ENCODE measurements at regions not wholly inside any gene's neighbourhood (a gene's known extent, or its start where the extent isn't known, plus 50 kb on each side); places are given as distances from the start of the nearest gene placed in this dataset.

GRCh38 chr14:101184572-101184971, 281.1 kb upstream of the RTL1 start:
- intact Hi-C loops (cut with micrococcal nuclease): no loop called here
- ChIA-PET CTCF (no interaction called here), POLR2A (no interaction called here)
- no peak for DNase-seq (ENCODE audit: unreplicated experiment)
- BruUV-seq (replicated peaks): no TSS peak
- TF ChIP-seq, protein P1, sequence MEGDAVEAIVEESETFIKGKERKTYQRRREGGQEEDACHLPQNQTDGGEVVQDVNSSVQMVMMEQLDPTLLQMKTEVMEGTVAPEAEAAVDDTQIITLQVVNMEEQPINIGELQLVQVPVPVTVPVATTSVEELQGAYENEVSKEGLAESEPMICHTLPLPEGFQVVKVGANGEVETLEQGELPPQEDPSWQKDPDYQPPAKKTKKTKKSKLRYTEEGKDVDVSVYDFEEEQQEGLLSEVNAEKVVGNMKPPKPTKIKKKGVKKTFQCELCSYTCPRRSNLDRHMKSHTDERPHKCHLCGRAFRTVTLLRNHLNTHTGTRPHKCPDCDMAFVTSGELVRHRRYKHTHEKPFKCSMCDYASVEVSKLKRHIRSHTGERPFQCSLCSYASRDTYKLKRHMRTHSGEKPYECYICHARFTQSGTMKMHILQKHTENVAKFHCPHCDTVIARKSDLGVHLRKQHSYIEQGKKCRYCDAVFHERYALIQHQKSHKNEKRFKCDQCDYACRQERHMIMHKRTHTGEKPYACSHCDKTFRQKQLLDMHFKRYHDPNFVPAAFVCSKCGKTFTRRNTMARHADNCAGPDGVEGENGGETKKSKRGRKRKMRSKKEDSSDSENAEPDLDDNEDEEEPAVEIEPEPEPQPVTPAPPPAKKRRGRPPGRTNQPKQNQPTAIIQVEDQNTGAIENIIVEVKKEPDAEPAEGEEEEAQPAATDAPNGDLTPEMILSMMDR (IDR thresholded peaks at IDR 0.05; ENCODE audit: unreplicated experiment): no peak
- H3K36me3 Mint-ChIP-seq (ENCODE audit: insufficient read depth, unreplicated experiment): no peaks in the 10 kb centered on the region
- no peak overlapping the region for H3K4me3 Mint-ChIP-seq (ENCODE audit: unreplicated experiment)
- peaks cover 25% of the 10 kb centered on the region for H3K27me3 Mint-ChIP-seq (ENCODE audit: insufficient read depth, unreplicated experiment)
- H3K9me3 Mint-ChIP-seq (ENCODE audit: unreplicated experiment): peaks cover 14% of the 10 kb centered on the region
- H3K4me1 Mint-ChIP-seq (ENCODE audit: insufficient read depth, unreplicated experiment): no peaks in the 10 kb centered on the region
- no peak overlapping the region for H3K27ac Mint-ChIP-seq (ENCODE audit: low read depth, unreplicated experiment)

DNA sequence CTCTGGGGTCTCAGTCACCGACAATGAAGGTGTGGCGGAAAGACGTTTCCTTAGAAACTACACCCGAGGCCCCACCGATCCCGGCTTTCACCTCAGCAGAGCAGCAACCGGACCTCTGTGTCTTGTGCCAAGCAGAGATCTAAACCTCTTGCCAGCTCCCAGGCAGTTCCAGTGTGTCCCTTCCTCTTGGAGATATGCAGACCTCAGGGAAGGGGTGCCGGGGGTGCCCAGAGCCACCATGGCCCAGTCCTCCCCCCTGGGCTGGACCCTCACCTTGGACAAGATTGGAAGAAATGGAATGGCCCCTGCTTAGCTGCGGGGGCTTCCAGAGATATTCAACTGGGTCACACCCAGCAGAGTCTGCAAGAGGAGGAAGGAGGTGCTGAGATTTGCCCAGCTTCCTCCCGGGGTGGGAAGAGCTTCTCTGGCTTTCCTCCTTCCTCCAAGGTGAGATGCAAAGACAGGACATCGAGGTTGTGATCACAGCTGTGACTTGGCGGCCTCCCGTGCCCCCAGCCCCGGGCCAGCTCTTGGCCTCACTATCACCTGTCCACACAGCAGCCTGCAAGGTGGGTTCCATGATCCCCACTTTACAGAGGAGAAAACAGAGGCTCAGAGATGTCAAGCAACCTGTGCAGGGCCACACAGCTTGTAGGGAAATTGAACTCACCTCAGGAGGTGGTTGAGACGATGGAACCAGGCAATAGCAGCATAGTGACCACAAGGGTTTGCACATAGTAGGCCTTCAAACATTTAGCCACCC, 281.7 kb upstream of the RTL1 start:
- H3K27me3 Mint-ChIP-seq (ENCODE audit: insufficient read depth, unreplicated experiment): peaks cover 32% of the 10 kb centered on the region
- no peaks in the 10 kb centered on the region for H3K4me1 Mint-ChIP-seq (ENCODE audit: insufficient read depth, unreplicated experiment)
- TF ChIP-seq, protein P1 (IDR thresholded peaks at IDR 0.05; ENCODE audit: unreplicated experiment): no peak
- DNase-seq (ENCODE audit: unreplicated experiment): no peak
- CTCF ChIA-PET: interaction anchor here (0.6 kb wide), 1 partner anchor 66 kb away, joined by 3 read pairs; no protein-coding TSS in a partner anchor
- H3K27ac Mint-ChIP-seq (ENCODE audit: low read depth, unreplicated experiment): no peak overlapping the region
- POLR2A ChIA-PET: no interaction called here
- no peak overlapping the region for H3K4me3 Mint-ChIP-seq (ENCODE audit: unreplicated experiment)
- H3K36me3 Mint-ChIP-seq (ENCODE audit: insufficient read depth, unreplicated experiment): no peaks in the 10 kb centered on the region
- no TSS peak for BruUV-seq (replicated peaks)
- intact Hi-C loops (cut with micrococcal nuclease): no loop called here
- H3K9me3 Mint-ChIP-seq (ENCODE audit: unreplicated experiment): peaks cover 17% of the 10 kb centered on the region

DNA sequence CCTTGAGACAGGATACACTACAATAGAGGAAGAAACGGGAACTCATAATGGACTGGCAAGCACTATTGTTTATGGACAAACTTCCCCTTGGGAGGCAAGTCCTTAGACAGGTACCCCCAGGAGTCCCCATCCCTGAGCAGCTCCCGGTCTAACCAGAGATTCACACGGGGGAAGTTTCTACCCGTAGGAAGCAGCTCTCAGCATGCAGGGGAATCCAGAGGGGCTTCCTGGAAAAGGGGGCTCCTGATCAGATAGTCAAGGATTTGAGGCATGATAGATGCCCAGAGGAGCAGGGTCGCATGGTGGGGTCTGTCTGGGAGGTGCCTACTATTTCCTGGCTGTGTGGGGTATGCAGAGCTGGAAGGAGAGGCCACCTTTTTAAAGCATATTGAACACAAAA, 282.4 kb upstream of the RTL1 start:
- H3K4me1 Mint-ChIP-seq (ENCODE audit: insufficient read depth, unreplicated experiment): no peaks in the 10 kb centered on the region
- H3K36me3 Mint-ChIP-seq (ENCODE audit: insufficient read depth, unreplicated experiment): no peaks in the 10 kb centered on the region
- no peak overlapping the region for H3K27ac Mint-ChIP-seq (ENCODE audit: low read depth, unreplicated experiment)
- BruUV-seq (replicated peaks): no TSS peak
- TF ChIP-seq, protein P1 (IDR thresholded peaks at IDR 0.05; ENCODE audit: unreplicated experiment): no peak
- no peak for DNase-seq (ENCODE audit: unreplicated experiment)
- ChIA-PET CTCF (no interaction called here), POLR2A (no interaction called here)
- no peak overlapping the region for H3K4me3 Mint-ChIP-seq (ENCODE audit: unreplicated experiment)
- peaks cover 39% of the 10 kb centered on the region for H3K27me3 Mint-ChIP-seq (ENCODE audit: insufficient read depth, unreplicated experiment)
- H3K9me3 Mint-ChIP-seq (ENCODE audit: unreplicated experiment): peaks cover 12% of the 10 kb centered on the region
- intact Hi-C loops (cut with micrococcal nuclease): no loop called here

GRCh38 chr14:101186544-101186943, 283.0 kb upstream of the RTL1 start:
- H3K4me1 Mint-ChIP-seq (ENCODE audit: insufficient read depth, unreplicated experiment): no peaks in the 10 kb centered on the region
- peaks cover 12% of the 10 kb centered on the region for H3K9me3 Mint-ChIP-seq (ENCODE audit: unreplicated experiment)
- intact Hi-C loops (cut with micrococcal nuclease): no loop called here
- no peak overlapping the region for H3K27ac Mint-ChIP-seq (ENCODE audit: low read depth, unreplicated experiment)
- no TSS peak for BruUV-seq (replicated peaks)
- ChIA-PET POLR2A (no interaction called here), CTCF (no interaction called here)
- DNase-seq (ENCODE audit: unreplicated experiment): no peak
- TF ChIP-seq, protein P1 (IDR thresholded peaks at IDR 0.05; ENCODE audit: unreplicated experiment): no peak
- no peak overlapping the region for H3K4me3 Mint-ChIP-seq (ENCODE audit: unreplicated experiment)
- no peaks in the 10 kb centered on the region for H3K36me3 Mint-ChIP-seq (ENCODE audit: insufficient read depth, unreplicated experiment)
- peaks cover 42% of the 10 kb centered on the region for H3K27me3 Mint-ChIP-seq (ENCODE audit: insufficient read depth, unreplicated experiment)
